H4 (cell line): ENCODE measurements at regions not wholly inside any gene's neighbourhood (a gene's known extent, or its start where the extent isn't known, plus 50 kb on each side); places are given as distances from the start of the nearest gene placed in this dataset.
A peak's percentile ranks its signal among the peaks of the same experiment; 100 is the strongest.

ENCODE experiments used
- DNase-seq: peaks from one replicate; pipeline ENCODE4 v3.0.0-alpha.2; 2015; ENCODE audit warnings: low spot score

DNA sequence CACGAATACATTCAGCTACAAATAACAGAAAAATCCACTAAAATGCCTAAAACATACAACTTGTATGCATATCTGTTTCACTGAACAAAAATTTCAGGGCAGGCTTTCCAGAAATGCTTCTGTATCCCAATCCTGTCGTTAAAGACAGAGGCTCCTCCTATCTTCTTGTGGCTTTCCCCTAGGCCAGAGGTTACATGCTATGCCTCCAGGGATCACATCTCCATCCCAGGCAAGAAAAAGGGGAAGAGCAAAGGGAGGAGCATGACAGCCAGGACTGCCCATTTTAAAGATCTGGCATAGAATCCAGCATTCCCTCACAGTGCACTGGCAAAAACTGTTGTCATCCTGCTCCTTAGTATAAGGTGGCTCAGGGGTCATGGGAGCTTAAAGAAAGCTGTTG is 268.7 kb upstream of the SETBP1 start:
- DNase-seq, result no peak

- DNase-seq, result no peak
These were observed 256.7 kb upstream of the SETBP1 start for GRCh38 chr18:44423814-44424644.

DNA sequence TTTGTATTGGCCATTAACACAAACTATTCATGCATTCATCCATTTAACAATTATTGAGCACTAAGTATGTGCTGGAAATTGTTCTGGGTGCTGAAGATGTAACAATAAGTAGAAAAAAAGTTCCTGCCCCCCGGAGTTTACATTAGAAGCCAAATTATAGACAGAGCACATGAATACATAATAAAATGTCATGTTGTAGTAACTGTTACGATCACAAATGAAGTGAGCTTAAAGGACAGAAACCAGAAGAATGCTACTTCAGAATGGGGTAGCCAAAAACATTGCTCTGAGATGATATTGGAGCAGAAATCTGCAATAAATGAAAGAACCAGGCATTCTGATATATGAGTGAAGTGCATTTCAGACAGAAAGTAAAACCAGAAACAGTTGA is 256.0 kb upstream of the SETBP1 start:
- DNase-seq, result no peak

DNA sequence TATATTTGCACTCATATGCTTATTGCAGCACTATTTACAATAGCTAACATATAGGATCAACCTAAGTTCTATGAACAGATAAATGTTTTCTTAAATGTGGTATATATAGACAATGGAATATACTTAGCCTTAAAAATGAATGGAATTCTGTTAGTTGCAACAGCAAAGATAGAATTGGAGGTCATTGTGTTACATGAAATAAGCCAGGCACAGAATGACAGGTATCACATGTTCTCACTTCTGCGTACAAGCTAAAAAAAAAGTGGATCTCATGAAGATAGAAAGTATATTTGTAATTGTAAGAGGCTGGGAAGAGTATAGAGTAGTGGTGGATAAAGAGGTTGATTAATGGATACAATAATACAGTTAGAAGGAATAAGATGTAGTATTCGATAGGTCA is 255.5 kb upstream of the SETBP1 start:
- DNase-seq, result no peak

- no peak for DNase-seq
These were observed 243.1 kb upstream of the SETBP1 start for GRCh38 chr18:44437603-44438002.

GRCh38 chr18:44450226-44450625 is 230.5 kb upstream of the SETBP1 start:
- DNase-seq, result no peak

GRCh38 chr18:44452346-44452745 is 228.3 kb upstream of the SETBP1 start:
- DNase-seq, result no peak

- DNase-seq, result no peak
These were observed 227.2 kb upstream of the SETBP1 start for GRCh38 chr18:44453505-44453904.

DNA sequence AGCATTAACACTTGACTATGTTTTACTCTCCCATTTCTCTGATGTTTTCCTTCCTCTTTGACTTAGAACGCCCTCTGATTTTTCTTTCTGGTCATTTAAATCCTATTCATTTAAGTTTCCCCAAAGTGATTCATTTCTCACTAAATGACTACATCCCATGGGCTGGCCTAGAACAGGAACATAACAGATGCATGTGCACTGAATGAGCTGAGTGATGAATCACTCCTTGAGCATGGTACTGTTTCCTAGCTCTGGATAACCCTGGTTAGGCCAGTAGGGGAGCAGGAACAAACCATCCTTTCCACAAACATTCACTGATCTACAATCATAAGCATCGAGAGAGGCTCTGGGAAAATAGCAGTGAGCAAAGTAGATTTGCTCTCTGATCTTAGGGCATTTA is 221.9 kb upstream of the SETBP1 start:
- peak; percentile 11 for DNase-seq

DNA sequence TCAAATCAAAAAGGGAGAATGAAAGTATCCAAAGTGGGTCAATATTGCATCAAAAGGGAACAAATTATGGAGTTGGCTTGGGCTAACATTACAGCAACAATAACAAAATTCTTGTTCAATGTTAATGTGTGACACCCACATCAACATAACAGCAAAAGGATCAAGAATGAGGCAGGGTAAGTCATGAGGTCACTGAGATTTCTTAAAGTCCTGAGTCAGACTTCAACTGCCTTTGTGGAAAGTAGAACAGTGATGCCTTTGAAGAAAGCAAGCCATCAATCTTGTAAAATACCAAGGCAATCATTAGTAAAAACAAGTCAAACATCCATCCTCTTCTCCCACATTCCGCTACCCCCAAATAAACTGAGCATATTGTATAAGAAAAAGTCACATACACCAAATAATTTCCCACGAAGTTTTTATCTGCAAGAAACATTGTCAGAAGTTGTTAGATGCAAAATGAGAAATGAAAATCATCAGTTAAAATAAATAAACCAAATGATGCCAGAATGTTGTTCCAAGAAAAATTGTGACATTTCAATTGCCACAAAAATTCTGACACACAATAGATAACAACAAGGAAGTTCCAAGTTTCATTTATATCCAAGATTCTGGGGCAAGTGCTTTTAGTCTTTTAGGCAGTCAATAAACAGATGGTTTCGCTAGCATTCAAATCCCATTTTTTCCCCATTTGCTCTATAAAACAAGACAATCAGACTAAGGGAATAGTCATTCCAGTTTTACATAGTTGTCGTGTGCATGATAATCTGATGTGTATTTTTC is 216.1 kb upstream of the SETBP1 start:
- no peak for DNase-seq

DNA sequence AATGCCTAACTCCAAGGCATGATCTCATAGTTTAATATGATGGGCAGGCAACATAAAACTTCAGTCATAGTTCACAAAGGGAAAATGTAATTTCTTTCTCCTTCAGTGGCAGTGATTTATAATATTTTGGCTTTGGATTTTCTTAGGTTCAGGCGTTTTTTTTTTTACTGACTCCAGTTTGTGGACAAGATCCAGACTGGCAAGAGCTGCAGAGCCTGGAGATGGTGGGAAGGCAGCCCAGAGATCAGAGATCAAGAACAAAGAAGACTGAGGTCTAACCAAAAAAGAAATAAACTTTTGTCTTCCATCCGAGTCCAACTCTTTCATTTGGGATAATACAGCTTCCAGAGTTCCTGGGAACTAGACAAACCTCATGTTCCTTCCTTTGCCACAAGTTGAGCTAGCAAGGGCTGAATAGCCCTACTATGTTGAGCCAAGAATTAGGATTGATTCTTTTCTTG is 215.3 kb upstream of the SETBP1 start:
- no peak for DNase-seq

GRCh38 chr18:44466997-44467396 is 213.7 kb upstream of the SETBP1 start:
- no peak for DNase-seq

DNA sequence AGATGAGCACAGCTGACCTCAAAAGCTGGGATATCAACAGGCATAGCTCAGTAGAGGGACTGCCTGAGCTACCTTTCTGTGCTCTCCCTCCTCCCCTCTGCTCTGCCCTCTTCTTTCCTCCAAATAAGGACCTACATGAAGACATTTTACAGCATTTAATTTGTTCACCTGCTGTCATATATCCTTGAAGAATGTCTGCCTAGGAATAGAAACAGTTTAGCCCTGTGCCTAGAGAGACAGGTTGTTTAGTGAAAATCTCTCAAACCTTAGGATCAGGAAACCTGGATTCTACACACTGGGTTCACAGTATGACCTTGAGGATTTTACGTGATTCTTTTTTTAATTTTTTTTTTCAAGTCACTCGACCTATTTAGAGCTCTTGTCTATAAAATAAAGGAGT is 213.0 kb upstream of the SETBP1 start:
- no peak for DNase-seq

- no peak for DNase-seq
These were observed 207.2 kb upstream of the SETBP1 start for GRCh38 chr18:44473394-44474066.

GRCh38 chr18:44474067-44474411 is 206.6 kb upstream of the SETBP1 start:
- no peak for DNase-seq

GRCh38 chr18:44474591-44474990 is 206.1 kb upstream of the SETBP1 start:
- no peak for DNase-seq

DNA sequence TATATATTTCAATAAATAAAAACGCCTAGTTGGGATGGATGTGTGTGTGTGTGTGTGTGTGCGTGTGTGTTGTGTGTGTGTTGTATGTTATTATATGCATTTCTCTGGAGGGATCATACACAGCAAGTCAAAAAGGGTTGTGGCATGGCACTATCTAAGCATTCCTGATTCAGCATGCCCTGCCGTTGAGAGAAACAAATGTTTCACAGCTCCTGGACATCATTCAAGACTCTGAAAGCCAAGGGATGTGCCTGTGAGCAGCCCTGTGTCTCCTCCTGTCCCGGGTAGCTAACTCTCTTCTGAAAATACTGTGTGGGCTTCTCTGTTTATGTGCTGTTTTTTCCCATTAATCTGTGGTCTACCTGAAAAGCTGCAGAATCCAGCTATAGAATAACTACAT is 197.9 kb upstream of the SETBP1 start:
- no peak for DNase-seq

DNA sequence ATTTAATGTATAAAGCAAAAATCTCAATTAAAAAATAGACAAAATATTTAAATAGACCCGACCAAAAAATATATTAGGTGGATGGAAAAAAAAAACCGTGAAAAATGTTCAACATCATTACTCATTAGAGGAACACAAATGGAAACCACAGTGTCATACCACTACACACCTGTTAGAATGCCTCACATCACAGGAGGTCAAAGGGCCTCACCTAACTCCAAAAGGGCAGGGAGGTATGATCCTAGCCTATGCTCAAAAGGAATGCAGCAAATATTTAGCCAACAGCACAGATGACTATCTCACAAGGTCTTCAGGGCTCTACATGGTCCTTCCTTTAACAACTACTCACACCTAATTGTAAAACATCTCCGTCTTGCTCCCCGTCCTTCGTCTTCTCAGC is 185.5 kb upstream of the SETBP1 start:
- no peak for DNase-seq

DNA sequence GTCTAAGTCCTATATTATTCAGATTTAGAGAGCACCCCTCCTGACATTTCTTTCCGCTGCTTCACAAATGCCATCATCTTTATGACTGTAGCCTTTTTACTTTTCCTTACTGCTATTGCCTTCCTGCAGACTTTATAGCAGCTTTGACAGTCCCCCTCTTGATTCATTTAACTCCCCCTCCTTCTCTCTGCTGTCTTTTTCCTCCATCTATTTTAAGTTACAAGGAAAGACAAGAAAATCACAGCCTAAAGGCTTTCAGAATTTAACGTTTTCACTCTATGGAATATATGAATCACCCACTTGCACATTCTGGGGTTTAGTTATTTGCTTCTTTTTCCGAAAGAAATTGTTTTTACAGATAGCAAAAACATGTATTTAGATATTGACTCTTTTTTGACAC is 183.4 kb upstream of the SETBP1 start:
- DNase-seq, result no peak

- no peak for DNase-seq
These were observed 182.8 kb upstream of the SETBP1 start for GRCh38 chr18:44497757-44498490.

GRCh38 chr18:44500808-44501610 is 179.7 kb upstream of the SETBP1 start:
- DNase-seq, result no peak
